Neural cell (in vitro differentiated cells): ENCODE measurements at regions not wholly inside any gene's neighbourhood (a gene's known extent, or its start where the extent isn't known, plus 50 kb on each side); places are given as distances from the start of the nearest gene placed in this dataset.

Experiments used
- EP300 ChIP-seq: fragments of 450-650 bp; conservative IDR thresholded peaks from 2 replicates; pipeline ENCODE4 v1.6.1; 2014; ENCODE audit warnings: antibody characterized with exemption, mild to moderate bottlenecking, moderate library complexity; ENCODE audit not compliant: poor library complexity, severe bottlenecking
- EZH2 ChIP-seq: fragments of 200-600, 300-800 bp; shearing (Covaris generic), sonication (generic); IDR thresholded peaks from 2 replicates; pipeline ENCODE4 v1.6.1; 2014; ENCODE audit warnings: antibody characterized with exemption, low read length, borderline replicate concordance, mild to moderate bottlenecking; ENCODE audit not compliant: insufficient read depth, poor library complexity, severe bottlenecking
- MXI1 ChIP-seq: fragments of 450-650 bp; conservative IDR thresholded peaks from 2 replicates; pipeline ENCODE4 v1.6.1; 2014; ENCODE audit warnings: antibody characterized with exemption, mild to moderate bottlenecking; ENCODE audit not compliant: poor library complexity, severe bottlenecking
- POLR2AphosphoS5 ChIP-seq: IDR thresholded peaks from 2 replicates; pipeline ENCODE4 v1.6.1; 2012
- SMC3 ChIP-seq: fragments of 450-650 bp; conservative IDR thresholded peaks from 2 replicates; pipeline ENCODE4 v1.6.1; 2014; ENCODE audit warnings: antibody characterized with exemption, mild to moderate bottlenecking, moderate library complexity; ENCODE audit not compliant: poor library complexity
- TF ChIP-seq, protein P1 (sequence below): fragments of 450-650 bp; IDR thresholded peaks from 2 replicates; pipeline ENCODE4 v1.5.1; 2014; ENCODE audit warnings: antibody characterized with exemption, mild to moderate bottlenecking, moderate library complexity; ENCODE audit not compliant: poor library complexity, severe bottlenecking
- TF ChIP-seq, protein P2 (sequence below): IDR thresholded peaks from 2 replicates; pipeline ENCODE4 v1.6.1; 2012; ENCODE audit warnings: borderline replicate concordance

GRCh38 chr5:3678801-3679200, 83.2 kb downstream of the IRX1 start:
- TF ChIP-seq, protein P1, sequence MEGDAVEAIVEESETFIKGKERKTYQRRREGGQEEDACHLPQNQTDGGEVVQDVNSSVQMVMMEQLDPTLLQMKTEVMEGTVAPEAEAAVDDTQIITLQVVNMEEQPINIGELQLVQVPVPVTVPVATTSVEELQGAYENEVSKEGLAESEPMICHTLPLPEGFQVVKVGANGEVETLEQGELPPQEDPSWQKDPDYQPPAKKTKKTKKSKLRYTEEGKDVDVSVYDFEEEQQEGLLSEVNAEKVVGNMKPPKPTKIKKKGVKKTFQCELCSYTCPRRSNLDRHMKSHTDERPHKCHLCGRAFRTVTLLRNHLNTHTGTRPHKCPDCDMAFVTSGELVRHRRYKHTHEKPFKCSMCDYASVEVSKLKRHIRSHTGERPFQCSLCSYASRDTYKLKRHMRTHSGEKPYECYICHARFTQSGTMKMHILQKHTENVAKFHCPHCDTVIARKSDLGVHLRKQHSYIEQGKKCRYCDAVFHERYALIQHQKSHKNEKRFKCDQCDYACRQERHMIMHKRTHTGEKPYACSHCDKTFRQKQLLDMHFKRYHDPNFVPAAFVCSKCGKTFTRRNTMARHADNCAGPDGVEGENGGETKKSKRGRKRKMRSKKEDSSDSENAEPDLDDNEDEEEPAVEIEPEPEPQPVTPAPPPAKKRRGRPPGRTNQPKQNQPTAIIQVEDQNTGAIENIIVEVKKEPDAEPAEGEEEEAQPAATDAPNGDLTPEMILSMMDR = no peak
- TF ChIP-seq EZH2 (no peak), EP300 (no peak), SMC3 (no peak), MXI1 (no peak), POLR2AphosphoS5 (no peak)
- TF ChIP-seq, protein P2, sequence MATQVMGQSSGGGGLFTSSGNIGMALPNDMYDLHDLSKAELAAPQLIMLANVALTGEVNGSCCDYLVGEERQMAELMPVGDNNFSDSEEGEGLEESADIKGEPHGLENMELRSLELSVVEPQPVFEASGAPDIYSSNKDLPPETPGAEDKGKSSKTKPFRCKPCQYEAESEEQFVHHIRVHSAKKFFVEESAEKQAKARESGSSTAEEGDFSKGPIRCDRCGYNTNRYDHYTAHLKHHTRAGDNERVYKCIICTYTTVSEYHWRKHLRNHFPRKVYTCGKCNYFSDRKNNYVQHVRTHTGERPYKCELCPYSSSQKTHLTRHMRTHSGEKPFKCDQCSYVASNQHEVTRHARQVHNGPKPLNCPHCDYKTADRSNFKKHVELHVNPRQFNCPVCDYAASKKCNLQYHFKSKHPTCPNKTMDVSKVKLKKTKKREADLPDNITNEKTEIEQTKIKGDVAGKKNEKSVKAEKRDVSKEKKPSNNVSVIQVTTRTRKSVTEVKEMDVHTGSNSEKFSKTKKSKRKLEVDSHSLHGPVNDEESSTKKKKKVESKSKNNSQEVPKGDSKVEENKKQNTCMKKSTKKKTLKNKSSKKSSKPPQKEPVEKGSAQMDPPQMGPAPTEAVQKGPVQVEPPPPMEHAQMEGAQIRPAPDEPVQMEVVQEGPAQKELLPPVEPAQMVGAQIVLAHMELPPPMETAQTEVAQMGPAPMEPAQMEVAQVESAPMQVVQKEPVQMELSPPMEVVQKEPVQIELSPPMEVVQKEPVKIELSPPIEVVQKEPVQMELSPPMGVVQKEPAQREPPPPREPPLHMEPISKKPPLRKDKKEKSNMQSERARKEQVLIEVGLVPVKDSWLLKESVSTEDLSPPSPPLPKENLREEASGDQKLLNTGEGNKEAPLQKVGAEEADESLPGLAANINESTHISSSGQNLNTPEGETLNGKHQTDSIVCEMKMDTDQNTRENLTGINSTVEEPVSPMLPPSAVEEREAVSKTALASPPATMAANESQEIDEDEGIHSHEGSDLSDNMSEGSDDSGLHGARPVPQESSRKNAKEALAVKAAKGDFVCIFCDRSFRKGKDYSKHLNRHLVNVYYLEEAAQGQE = no peak
